CD4-positive, alpha-beta T cell treated with Interleukin-1 beta for 1 hour (primary cell): ENCODE measurements at regions not wholly inside any gene's neighbourhood (a gene's known extent, or its start where the extent isn't known, plus 50 kb on each side); places are given as distances from the start of the nearest gene placed in this dataset.
"Not testable (repeated sequence)": the region's sequence is repeated elsewhere in the genome, so short reads cannot be mapped to it uniquely, and the experiment has no call there.

ENCODE experiments used
- DNase-seq, 2 donors: peaks; one replicate each; pipeline ENCODE4 v3.0.0-alpha.2; 2020 to 2022

- not testable (repeated sequence) for DNase-seq
These were observed 167.6 kb downstream of the CXXC4 start for GRCh38 chr4:104326991-104327694.

- DNase-seq: no peak
These were observed 192.0 kb downstream of the CXXC4 start for GRCh38 chr4:104302731-104303130.

- no peak for DNase-seq
These were observed 199.9 kb downstream of the CXXC4 start for GRCh38 chr4:104294811-104295210.

- no peak for DNase-seq
These were observed 207.8 kb downstream of the CXXC4 start for GRCh38 chr4:104286867-104287266.

GRCh38 chr4:104283303-104283702, 211.4 kb downstream of the CXXC4 start:
- DNase-seq: no peak

GRCh38 chr4:104279744-104280143, 214.9 kb downstream of the CXXC4 start:
- no peak for DNase-seq

- DNase-seq: no peak
These were observed 221.7 kb downstream of the CXXC4 start for GRCh38 chr4:104272966-104273365.

GRCh38 chr4:104269603-104270002, 225.1 kb downstream of the CXXC4 start:
- not testable (repeated sequence) for DNase-seq

- DNase-seq: no peak
These were observed 231.6 kb downstream of the CXXC4 start for GRCh38 chr4:104263100-104263499.

GRCh38 chr4:104262678-104263077, 232.0 kb downstream of the CXXC4 start:
- no peak for DNase-seq

GRCh38 chr4:104248726-104249125, 246.0 kb downstream of the CXXC4 start:
- DNase-seq: no peak

GRCh38 chr4:104235967-104236366, 258.7 kb downstream of the CXXC4 start:
- DNase-seq: no peak

GRCh38 chr4:104217526-104217925, 277.2 kb downstream of the CXXC4 start:
- DNase-seq: no peak

GRCh38 chr4:104211657-104212056, 283.0 kb downstream of the CXXC4 start:
- DNase-seq: no peak

- DNase-seq: no peak
These were observed 284.3 kb downstream of the CXXC4 start for GRCh38 chr4:104210420-104210819.

- DNase-seq: no peak
These were observed 287.9 kb downstream of the CXXC4 start for GRCh38 chr4:104206784-104207183.

- DNase-seq: no peak
These were observed 289.6 kb downstream of the CXXC4 start for GRCh38 chr4:104205116-104205515.

GRCh38 chr4:104188301-104188700, 306.4 kb downstream of the CXXC4 start:
- no peak for DNase-seq

- no peak for DNase-seq
These were observed 325.3 kb downstream of the CXXC4 start for GRCh38 chr4:104169437-104169836.

- no peak for DNase-seq
These were observed 327.9 kb downstream of the CXXC4 start for GRCh38 chr4:104166749-104167148.

GRCh38 chr4:104163820-104164219, 330.9 kb downstream of the CXXC4 start:
- no peak for DNase-seq

- no peak for DNase-seq
These were observed 348.6 kb downstream of the CXXC4 start for GRCh38 chr4:104146048-104146447.

GRCh38 chr4:104138116-104138515, 356.6 kb downstream of the CXXC4 start:
- no peak for DNase-seq

GRCh38 chr4:104129243-104129642, 365.5 kb downstream of the CXXC4 start:
- no peak for DNase-seq

- DNase-seq: no peak
These were observed 365.9 kb downstream of the CXXC4 start for GRCh38 chr4:104128850-104129213.
